ENCODE measurements at regions not wholly inside any gene's neighbourhood (a gene's known extent, or its start where the extent isn't known, plus 50 kb on each side); places are given as distances from the start of the nearest gene placed in this dataset.

GRCh38 chr9:87793292-87793691, 67.4 kb downstream of the CTSL start:
- TF ChIP-seq CTCF (IDR thresholded peaks at IDR 0.05): no peak
- TF ChIP-seq POLR2A (IDR thresholded peaks at IDR 0.05): no peak
- no peak for TF ChIP-seq POLR2AphosphoS5 (IDR thresholded peaks at IDR 0.05)
